NT2/D1 (cell line): ENCODE measurements at regions not wholly inside any gene's neighbourhood (a gene's known extent, or its start where the extent isn't known, plus 50 kb on each side); places are given as distances from the start of the nearest gene placed in this dataset.

Experiments used
- SUZ12 ChIP-seq: IDR thresholded peaks from 2 replicates; pipeline ENCODE4 v1.6.1; 2011; ENCODE audit not compliant: insufficient read length, insufficient read depth; ENCODE audit errors: extremely low read depth
- YY1 ChIP-seq: IDR thresholded peaks from 2 replicates; pipeline ENCODE4 v1.6.1; 2011; ENCODE audit not compliant: insufficient read length, insufficient read depth
- ZNF274 ChIP-seq: IDR thresholded peaks from 2 replicates; pipeline ENCODE4 v1.6.1; 2011; ENCODE audit warnings: mild to moderate bottlenecking, low read depth, low read length

DNA sequence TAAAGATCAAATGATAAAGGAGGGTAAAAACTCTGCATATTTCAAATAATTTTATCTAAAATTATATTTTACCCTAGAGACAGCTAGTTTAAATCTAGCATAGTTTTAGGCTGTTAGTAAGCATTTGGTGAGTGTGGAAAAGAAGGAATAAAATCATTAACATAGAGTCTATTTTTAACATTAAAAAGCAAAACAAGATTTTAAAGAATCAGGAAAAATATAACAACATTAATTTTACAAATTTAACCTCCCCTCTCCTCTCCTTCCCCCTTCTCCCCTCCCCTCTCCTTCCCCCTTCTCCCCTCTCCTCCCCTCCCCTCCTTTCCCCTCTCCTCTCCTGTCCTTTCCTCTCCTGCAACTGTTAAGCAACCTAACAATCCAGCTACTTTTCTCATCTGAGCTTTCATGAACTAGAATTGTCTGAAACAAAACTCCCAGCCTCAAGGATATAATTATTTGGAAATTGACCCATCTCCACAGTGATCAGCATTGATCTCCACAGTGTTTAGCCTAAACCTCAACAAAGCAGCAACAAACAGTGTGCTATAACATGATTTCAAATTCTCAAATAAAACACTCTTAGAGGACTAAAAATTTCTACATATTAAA is 293.2 kb downstream of the PPP1R3A start:
- no peak for TF ChIP-seq ZNF274
- no peak for TF ChIP-seq SUZ12
- TF ChIP-seq YY1, result no peak
